GM23338 (cell line): ENCODE measurements at regions not wholly inside any gene's neighbourhood (a gene's known extent, or its start where the extent isn't known, plus 50 kb on each side); places are given as distances from the start of the nearest gene placed in this dataset.

ENCODE experiments used
- ATAC-seq: fragments of 200-7000 bp; cut with Tn5 transposase; 3 replicates; pipeline ENCODE4 v1.9.1; 2020
- DNase-seq: peaks from one replicate; pipeline ENCODE4 v3.0.0-alpha.2; 2015; ENCODE audit warnings: low spot score
- H2AFZ ChIP-seq: fragments of 200-600 bp; sonication (generic); 2 replicates; pipeline ENCODE4 v1.8.0; 2016; ENCODE audit warnings: antibody characterized with exemption, mild to moderate bottlenecking, moderate library complexity
- H3F3A ChIP-seq: fragments of 200-600 bp; sonication (generic); replicated peaks from 2 replicates; pipeline ENCODE4 v1.8.0; 2017; ENCODE audit warnings: antibody characterized with exemption, mixed run types, low read depth
- H3K27ac ChIP-seq: fragments of 200-600 bp; sonication (generic); 2 replicates; pipeline ENCODE4 v1.6.1; 2016; ENCODE audit warnings: low read depth
- H3K27me3 ChIP-seq: fragments of 200-600 bp; sonication (generic); 2 replicates; pipeline ENCODE4 v1.8.0; 2016; ENCODE audit warnings: mild to moderate bottlenecking, mixed run types, moderate library complexity; ENCODE audit not compliant: insufficient read depth
- H3K36me3 ChIP-seq: fragments of 200-600 bp; sonication (generic); 2 replicates; pipeline ENCODE4 v1.8.0; 2016; ENCODE audit warnings: mild to moderate bottlenecking; ENCODE audit not compliant: insufficient read depth
- H3K4me1 ChIP-seq: fragments of 200-600 bp; sonication (generic); 2 replicates; pipeline ENCODE4 v1.8.0; 2016; ENCODE audit warnings: mild to moderate bottlenecking, moderate library complexity; ENCODE audit not compliant: insufficient read depth
- H3K4me2 ChIP-seq: fragments of 200-600 bp; sonication (generic); 2 replicates; pipeline ENCODE4 v1.7.1; 2017; ENCODE audit warnings: mixed run types
- H3K4me3 ChIP-seq: fragments of 200-600 bp; sonication (generic); 2 replicates; pipeline ENCODE4 v1.6.1; 2016; ENCODE audit warnings: mixed run types
- H3K79me2 ChIP-seq: fragments of 200-600 bp; sonication (generic); replicated peaks from 2 replicates; pipeline ENCODE4 v1.8.0; 2017; ENCODE audit warnings: mild to moderate bottlenecking; ENCODE audit not compliant: insufficient read depth
- H3K9me2 ChIP-seq: fragments of 200-600 bp; sonication (generic); 2 replicates; pipeline ENCODE4 v1.8.0; 2017; ENCODE audit not compliant: insufficient read depth
- H4K20me1 ChIP-seq: fragments of 200-600 bp; sonication (generic); replicated peaks from 2 replicates; pipeline ENCODE4 v1.8.0; 2017; ENCODE audit warnings: mild to moderate bottlenecking; ENCODE audit not compliant: insufficient read depth
- H3K27ac Mint-ChIP-seq: 2 replicates; pipeline ENCODE4 v1.8.0; 2020; ENCODE audit warnings: inconsistent platforms, mild to moderate bottlenecking, moderate library complexity, mixed read lengths
- H3K27me3 Mint-ChIP-seq: 3 replicates; pipeline ENCODE4 v1.8.0; 2022; ENCODE audit warnings: low read depth, mild to moderate bottlenecking, moderate library complexity, mixed read lengths, inconsistent platforms; ENCODE audit not compliant: insufficient read depth, poor library complexity
- H3K36me3 Mint-ChIP-seq: 3 replicates; pipeline ENCODE4 v1.8.0; 2021; ENCODE audit warnings: low read depth, mild to moderate bottlenecking, inconsistent platforms, moderate library complexity, mixed read lengths
- H3K4me1 Mint-ChIP-seq: 3 replicates; pipeline ENCODE4 v1.8.0; 2020; ENCODE audit warnings: mild to moderate bottlenecking, inconsistent platforms, mixed read lengths
- H3K4me3 Mint-ChIP-seq: 3 replicates; pipeline ENCODE4 v1.8.0; 2021; ENCODE audit warnings: moderate library complexity, mild to moderate bottlenecking, inconsistent platforms, mixed read lengths
- H3K9me3 Mint-ChIP-seq: 3 replicates; pipeline ENCODE4 v1.8.0; 2020; ENCODE audit warnings: moderate library complexity, mild to moderate bottlenecking, inconsistent platforms, mixed read lengths
- CREB1 ChIP-seq: fragments of 250-450 bp; sonication (Bioruptor Pico); IDR thresholded peaks from 2 replicates; pipeline ENCODE4 v1.5.0; 2020; ENCODE audit warnings: low read depth, mild to moderate bottlenecking, moderate library complexity
- EZH2 ChIP-seq: fragments of 200-600 bp; sonication (generic); IDR thresholded peaks from one replicate; pipeline ENCODE4 v1.8.0; 2017; ENCODE audit warnings: antibody characterized with exemption, mild to moderate bottlenecking, low read depth; ENCODE audit not compliant: unreplicated experiment
- JUNB ChIP-seq: IDR thresholded peaks from one replicate; pipeline ENCODE4 v1.6.1; 2016; ENCODE audit warnings: antibody characterized with exemption; ENCODE audit not compliant: unreplicated experiment
- NANOG ChIP-seq: IDR thresholded peaks from 2 replicates; pipeline ENCODE4 v1.6.1; 2016; ENCODE audit warnings: antibody characterized with exemption, borderline replicate concordance
- POLR2AphosphoS5 ChIP-seq: IDR thresholded peaks from 2 replicates; pipeline ENCODE4 v1.6.1; 2016; ENCODE audit warnings: antibody characterized with exemption, low read depth
- STAT1 ChIP-seq: IDR thresholded peaks from one replicate; pipeline ENCODE4 v1.6.1; 2016; ENCODE audit warnings: antibody characterized with exemption; ENCODE audit not compliant: unreplicated experiment
- ZNF114 ChIP-seq: fragments of 250-450 bp; sonication (Bioruptor Pico); IDR thresholded peaks from 2 replicates; pipeline ENCODE4 v1.5.0; 2020; ENCODE audit warnings: mild to moderate bottlenecking, moderate library complexity
- ZNF331 ChIP-seq: fragments of 250-450 bp; sonication (Bioruptor Pico); IDR thresholded peaks from 2 replicates; pipeline ENCODE4 v1.5.0; 2020; ENCODE audit warnings: low read depth, mild to moderate bottlenecking, moderate library complexity
- TF ChIP-seq, protein P1 (sequence below): IDR thresholded peaks from 2 replicates; pipeline ENCODE4 v1.6.1; 2016; ENCODE audit warnings: antibody characterized with exemption
- TF ChIP-seq, protein P2 (sequence below), 2 experiments: fragments of 200-600 bp in 1 of 2; sonication (generic) in 1 of 2; conservative IDR thresholded peaks; 2 replicates each; pipeline versions ENCODE4 v1.5.1 to v1.6.1; 2016 to 2017; ENCODE audit warnings: antibody characterized with exemption in 2 of 2, low read depth in 2 of 2, mild to moderate bottlenecking in 2 of 2, moderate library complexity in 1 of 2
- TF ChIP-seq, protein P3 (sequence below): fragments of 250-450 bp; sonication (Bioruptor Pico); IDR thresholded peaks from 2 replicates; pipeline ENCODE4 v1.5.0; 2020; ENCODE audit warnings: mild to moderate bottlenecking, moderate library complexity
- TF ChIP-seq, protein P4 (sequence below): IDR thresholded peaks from one replicate; pipeline ENCODE4 v1.6.1; 2018; ENCODE audit warnings: antibody characterized with exemption; ENCODE audit not compliant: unreplicated experiment

DNA sequence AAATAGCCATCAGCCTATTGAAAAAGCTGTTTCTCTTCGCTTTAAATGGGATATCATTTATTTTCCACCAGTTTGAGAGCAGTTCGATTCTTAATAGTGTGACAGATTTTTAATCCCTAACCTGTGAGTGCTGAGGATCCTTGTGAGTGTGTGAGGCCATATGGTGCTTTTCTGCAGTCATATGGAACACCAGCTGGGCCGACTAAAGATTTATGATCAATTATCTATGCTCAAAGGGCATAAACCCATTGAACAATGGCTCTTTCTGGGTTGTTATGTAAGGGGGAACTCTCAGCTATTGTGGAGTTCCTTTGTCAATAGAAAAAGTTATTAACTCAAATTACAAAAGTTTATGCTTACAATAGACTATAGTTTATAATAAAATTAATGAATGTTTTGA lies 1003.6 kb downstream of the FAT4 start:
- TF ChIP-seq, protein P1, sequence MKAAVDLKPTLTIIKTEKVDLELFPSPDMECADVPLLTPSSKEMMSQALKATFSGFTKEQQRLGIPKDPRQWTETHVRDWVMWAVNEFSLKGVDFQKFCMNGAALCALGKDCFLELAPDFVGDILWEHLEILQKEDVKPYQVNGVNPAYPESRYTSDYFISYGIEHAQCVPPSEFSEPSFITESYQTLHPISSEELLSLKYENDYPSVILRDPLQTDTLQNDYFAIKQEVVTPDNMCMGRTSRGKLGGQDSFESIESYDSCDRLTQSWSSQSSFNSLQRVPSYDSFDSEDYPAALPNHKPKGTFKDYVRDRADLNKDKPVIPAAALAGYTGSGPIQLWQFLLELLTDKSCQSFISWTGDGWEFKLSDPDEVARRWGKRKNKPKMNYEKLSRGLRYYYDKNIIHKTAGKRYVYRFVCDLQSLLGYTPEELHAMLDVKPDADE = no peak
- TF ChIP-seq ZNF331 = no peak
- TF ChIP-seq, protein P2, sequence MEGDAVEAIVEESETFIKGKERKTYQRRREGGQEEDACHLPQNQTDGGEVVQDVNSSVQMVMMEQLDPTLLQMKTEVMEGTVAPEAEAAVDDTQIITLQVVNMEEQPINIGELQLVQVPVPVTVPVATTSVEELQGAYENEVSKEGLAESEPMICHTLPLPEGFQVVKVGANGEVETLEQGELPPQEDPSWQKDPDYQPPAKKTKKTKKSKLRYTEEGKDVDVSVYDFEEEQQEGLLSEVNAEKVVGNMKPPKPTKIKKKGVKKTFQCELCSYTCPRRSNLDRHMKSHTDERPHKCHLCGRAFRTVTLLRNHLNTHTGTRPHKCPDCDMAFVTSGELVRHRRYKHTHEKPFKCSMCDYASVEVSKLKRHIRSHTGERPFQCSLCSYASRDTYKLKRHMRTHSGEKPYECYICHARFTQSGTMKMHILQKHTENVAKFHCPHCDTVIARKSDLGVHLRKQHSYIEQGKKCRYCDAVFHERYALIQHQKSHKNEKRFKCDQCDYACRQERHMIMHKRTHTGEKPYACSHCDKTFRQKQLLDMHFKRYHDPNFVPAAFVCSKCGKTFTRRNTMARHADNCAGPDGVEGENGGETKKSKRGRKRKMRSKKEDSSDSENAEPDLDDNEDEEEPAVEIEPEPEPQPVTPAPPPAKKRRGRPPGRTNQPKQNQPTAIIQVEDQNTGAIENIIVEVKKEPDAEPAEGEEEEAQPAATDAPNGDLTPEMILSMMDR (conservative IDR thresholded peaks at IDR 0.05; ENCODE audit: low read depth in 2 of 2) = no peak
- TF ChIP-seq STAT1 = no peak
- TF ChIP-seq, protein P3, sequence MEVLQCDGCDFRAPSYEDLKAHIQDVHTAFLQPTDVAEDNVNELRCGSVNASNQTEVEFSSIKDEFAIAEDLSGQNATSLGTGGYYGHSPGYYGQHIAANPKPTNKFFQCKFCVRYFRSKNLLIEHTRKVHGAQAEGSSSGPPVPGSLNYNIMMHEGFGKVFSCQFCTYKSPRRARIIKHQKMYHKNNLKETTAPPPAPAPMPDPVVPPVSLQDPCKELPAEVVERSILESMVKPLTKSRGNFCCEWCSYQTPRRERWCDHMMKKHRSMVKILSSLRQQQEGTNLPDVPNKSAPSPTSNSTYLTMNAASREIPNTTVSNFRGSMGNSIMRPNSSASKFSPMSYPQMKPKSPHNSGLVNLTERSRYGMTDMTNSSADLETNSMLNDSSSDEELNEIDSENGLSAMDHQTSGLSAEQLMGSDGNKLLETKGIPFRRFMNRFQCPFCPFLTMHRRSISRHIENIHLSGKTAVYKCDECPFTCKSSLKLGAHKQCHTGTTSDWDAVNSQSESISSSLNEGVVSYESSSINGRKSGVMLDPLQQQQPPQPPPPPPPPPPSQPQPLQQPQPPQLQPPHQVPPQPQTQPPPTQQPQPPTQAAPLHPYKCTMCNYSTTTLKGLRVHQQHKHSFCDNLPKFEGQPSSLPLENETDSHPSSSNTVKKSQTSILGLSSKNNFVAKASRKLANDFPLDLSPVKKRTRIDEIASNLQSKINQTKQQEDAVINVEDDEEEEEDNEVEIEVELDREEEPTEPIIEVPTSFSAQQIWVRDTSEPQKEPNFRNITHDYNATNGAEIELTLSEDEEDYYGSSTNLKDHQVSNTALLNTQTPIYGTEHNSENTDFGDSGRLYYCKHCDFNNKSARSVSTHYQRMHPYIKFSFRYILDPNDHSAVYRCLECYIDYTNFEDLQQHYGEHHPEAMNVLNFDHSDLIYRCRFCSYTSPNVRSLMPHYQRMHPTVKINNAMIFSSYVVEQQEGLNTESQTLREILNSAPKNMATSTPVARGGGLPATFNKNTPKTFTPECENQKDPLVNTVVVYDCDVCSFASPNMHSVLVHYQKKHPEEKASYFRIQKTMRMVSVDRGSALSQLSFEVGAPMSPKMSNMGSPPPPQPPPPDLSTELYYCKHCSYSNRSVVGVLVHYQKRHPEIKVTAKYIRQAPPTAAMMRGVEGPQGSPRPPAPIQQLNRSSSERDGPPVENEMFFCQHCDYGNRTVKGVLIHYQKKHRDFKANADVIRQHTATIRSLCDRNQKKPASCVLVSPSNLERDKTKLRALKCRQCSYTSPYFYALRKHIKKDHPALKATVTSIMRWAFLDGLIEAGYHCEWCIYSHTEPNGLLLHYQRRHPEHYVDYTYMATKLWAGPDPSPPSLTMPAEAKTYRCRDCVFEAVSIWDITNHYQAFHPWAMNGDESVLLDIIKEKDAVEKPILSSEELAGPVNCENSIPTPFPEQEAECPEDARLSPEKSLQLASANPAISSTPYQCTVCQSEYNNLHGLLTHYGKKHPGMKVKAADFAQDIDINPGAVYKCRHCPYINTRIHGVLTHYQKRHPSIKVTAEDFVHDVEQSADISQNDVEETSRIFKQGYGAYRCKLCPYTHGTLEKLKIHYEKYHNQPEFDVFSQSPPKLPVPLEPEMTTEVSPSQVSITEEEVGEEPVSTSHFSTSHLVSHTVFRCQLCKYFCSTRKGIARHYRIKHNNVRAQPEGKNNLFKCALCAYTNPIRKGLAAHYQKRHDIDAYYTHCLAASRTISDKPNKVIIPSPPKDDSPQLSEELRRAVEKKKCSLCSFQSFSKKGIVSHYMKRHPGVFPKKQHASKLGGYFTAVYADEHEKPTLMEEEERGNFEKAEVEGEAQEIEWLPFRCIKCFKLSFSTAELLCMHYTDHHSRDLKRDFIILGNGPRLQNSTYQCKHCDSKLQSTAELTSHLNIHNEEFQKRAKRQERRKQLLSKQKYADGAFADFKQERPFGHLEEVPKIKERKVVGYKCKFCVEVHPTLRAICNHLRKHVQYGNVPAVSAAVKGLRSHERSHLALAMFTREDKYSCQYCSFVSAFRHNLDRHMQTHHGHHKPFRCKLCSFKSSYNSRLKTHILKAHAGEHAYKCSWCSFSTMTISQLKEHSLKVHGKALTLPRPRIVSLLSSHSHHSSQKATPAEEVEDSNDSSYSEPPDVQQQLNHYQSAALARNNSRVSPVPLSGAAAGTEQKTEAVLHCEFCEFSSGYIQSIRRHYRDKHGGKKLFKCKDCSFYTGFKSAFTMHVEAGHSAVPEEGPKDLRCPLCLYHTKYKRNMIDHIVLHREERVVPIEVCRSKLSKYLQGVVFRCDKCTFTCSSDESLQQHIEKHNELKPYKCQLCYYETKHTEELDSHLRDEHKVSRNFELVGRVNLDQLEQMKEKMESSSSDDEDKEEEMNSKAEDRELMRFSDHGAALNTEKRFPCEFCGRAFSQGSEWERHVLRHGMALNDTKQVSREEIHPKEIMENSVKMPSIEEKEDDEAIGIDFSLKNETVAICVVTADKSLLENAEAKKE = no peak
- no peak for TF ChIP-seq CREB1 (CRISPR knock-in tag)
- TF ChIP-seq, protein P4, sequence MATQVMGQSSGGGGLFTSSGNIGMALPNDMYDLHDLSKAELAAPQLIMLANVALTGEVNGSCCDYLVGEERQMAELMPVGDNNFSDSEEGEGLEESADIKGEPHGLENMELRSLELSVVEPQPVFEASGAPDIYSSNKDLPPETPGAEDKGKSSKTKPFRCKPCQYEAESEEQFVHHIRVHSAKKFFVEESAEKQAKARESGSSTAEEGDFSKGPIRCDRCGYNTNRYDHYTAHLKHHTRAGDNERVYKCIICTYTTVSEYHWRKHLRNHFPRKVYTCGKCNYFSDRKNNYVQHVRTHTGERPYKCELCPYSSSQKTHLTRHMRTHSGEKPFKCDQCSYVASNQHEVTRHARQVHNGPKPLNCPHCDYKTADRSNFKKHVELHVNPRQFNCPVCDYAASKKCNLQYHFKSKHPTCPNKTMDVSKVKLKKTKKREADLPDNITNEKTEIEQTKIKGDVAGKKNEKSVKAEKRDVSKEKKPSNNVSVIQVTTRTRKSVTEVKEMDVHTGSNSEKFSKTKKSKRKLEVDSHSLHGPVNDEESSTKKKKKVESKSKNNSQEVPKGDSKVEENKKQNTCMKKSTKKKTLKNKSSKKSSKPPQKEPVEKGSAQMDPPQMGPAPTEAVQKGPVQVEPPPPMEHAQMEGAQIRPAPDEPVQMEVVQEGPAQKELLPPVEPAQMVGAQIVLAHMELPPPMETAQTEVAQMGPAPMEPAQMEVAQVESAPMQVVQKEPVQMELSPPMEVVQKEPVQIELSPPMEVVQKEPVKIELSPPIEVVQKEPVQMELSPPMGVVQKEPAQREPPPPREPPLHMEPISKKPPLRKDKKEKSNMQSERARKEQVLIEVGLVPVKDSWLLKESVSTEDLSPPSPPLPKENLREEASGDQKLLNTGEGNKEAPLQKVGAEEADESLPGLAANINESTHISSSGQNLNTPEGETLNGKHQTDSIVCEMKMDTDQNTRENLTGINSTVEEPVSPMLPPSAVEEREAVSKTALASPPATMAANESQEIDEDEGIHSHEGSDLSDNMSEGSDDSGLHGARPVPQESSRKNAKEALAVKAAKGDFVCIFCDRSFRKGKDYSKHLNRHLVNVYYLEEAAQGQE = no peak
- TF ChIP-seq ZNF114 = no peak
- no peak for TF ChIP-seq POLR2AphosphoS5
- TF ChIP-seq EZH2 = no peak
- no peak for TF ChIP-seq JUNB
- no peak for TF ChIP-seq NANOG
- DNase-seq = no peak
- no peak for ATAC-seq
- H3K79me2 ChIP-seq = no peaks in the 10 kb centered on the region
- Mint-ChIP-seq H3K9me3 (no peaks in the 10 kb centered on the region), H3K4me1 (no peaks in the 10 kb centered on the region), H3K4me3 (no peak overlapping the region), H3K36me3 (no peaks in the 10 kb centered on the region), H3K27me3 (no peaks in the 10 kb centered on the region), H3K27ac (no peak overlapping the region)
- H3K4me1 ChIP-seq = no peaks in the 10 kb centered on the region
- H3K27ac ChIP-seq = no peak overlapping the region
- H3K4me3 ChIP-seq = no peak overlapping the region
- H4K20me1 ChIP-seq = no peaks in the 10 kb centered on the region
- H3F3A ChIP-seq = no peaks in the 10 kb centered on the region
- H3K36me3 ChIP-seq = no peaks in the 10 kb centered on the region
- no peaks in the 10 kb centered on the region for H3K27me3 ChIP-seq
- H3K9me2 ChIP-seq = no peaks in the 10 kb centered on the region
- no peak overlapping the region for H3K4me2 ChIP-seq
- no peak overlapping the region for H2AFZ ChIP-seq
